ENCODE measurements at regions not wholly inside any gene's neighbourhood (a gene's known extent, or its start where the extent isn't known, plus 50 kb on each side); places are given as distances from the start of the nearest gene placed in this dataset.

- DNase-seq (ENCODE audit: low read depth in 2 of 2) = no peak
Observed at GRCh38 chr12:46131732-46132469, 136.9 kb downstream of the SLC38A1 start.

DNA sequence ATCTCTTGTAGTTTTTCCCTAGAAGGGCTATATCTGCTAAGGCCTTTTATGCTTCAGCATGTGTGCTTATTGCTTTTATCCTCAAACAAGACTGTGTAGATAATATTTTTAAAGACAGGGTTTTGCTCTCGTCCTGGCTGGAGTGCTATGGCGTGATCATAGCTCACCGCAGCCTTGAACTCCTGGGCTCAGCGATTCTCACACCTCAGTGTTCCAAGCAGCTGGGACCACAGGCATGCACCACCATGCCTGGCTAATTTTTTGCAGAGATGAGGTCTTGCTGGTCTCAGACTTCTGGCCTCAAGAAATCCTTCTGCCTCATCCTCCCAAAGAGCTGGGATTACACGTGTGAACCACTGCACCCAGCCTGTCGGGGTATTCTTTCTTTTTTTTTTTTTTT, 137.3 kb upstream of the SCAF11 start:
- DNase-seq (ENCODE audit: low read depth in 2 of 2) = no peak

DNA sequence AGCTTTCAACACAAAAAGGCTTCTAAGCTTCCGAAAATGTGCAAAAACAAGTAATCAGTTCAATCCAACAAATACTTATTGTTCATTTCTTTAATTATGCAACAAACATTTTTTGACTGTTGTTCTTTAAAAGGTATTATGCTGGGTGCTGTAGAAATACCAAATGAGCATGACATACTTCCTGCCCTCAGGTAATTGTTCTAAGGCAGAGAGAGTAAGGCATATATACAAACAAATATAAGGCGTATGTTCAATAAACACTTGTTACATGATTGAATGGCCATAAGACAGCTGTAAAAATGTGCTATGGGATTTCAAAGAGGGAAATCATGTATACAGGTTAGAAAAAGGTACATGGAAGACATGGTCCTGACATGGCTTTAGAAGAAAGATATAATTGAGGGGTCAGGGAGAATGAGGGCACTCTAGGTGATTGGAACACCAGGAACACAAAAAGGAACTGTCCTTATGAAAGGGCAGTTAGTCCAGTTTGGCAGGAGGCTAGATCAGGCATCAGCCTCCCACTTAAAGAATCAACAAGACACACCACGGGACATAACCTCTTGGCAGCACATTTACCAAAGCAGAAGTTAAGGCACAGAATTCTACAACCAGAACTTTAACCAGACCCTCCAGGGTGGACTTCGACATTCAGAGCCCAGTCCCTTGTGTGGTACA, 135.8 kb upstream of the SCAF11 start:
- no peak for DNase-seq (ENCODE audit: low read depth in 2 of 2)

GRCh38 chr12:46124848-46125619, 134.7 kb upstream of the SCAF11 start:
- DNase-seq (ENCODE audit: low read depth in 2 of 2) = peak; percentile 16 to 24

DNA sequence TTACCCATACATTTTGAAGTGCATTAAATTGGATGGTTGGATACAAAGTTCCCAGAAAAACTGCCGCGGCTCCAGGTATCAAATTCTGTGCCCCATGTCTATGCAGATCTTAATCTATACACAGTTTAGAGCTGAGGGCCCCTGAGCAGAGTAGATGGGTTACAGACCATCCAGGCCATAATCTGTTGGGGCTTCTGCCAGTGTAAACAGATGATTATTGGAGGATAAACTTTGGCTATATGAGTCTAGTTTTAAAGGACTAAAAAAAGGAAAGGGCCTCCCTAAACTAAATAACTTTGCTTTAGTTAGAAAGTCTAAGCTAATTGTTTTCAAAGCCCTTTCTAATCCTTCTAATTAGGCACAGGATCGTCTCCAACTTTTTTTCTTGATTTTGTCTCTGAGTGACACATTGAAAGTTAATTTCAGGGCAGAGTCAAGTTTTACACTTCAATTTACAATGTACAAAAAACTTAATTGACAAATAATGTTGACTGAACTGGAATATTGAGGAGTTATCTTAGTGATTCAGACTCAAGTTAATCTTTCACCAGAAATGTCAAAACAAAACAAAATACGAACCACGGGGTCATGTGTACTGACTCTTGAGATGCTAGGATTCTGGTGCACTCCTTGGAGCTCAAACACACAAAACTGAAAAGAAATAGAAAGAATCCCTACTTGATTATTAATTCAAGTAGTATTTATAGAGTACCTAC, 133.9 kb upstream of the SCAF11 start:
- no peak for DNase-seq (ENCODE audit: low read depth in 2 of 2)

DNA sequence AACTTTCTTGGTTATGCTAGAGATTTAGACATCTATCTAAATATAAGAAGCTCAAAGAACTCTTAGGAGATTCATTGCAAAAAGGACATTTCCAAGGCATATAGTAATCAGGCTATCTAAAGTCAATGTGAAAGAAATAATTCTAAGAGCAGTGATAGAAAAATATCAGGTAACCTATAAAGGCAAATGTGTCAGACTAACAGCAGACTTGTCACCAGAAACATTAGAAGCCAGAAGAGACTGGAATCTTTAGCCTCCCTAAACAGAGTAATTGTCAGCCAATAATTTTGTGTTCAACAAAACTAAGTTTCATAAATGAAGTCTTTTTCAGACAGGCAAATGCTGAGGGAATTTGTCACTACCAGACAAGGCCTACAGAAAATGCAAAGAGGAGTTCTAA, 122.0 kb upstream of the SCAF11 start:
- no peak for DNase-seq (ENCODE audit: low read depth in 2 of 2)

DNA sequence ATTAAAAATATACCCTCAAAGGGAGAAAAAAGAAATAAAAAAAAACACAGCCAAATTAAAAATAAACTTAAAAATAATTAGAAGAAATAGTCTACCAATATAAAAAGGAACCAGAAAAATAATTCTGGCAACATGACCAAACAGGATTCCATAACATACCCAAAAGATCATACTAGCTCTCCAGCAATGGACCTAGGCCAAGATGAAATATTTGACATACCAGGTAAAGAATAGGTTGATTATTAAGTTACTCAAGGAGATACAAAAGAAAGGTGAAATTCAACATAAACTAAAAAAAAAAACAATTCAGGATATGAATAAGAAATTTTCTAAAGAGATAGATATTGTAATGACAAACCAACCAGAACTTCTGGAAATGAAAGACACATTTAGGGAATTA, 121.3 kb upstream of the SCAF11 start:
- no peak for DNase-seq (ENCODE audit: low read depth in 2 of 2)

- no peak for DNase-seq (ENCODE audit: low read depth in 2 of 2)
Observed at GRCh38 chr12:46110928-46111699, 120.7 kb upstream of the SCAF11 start.

DNA sequence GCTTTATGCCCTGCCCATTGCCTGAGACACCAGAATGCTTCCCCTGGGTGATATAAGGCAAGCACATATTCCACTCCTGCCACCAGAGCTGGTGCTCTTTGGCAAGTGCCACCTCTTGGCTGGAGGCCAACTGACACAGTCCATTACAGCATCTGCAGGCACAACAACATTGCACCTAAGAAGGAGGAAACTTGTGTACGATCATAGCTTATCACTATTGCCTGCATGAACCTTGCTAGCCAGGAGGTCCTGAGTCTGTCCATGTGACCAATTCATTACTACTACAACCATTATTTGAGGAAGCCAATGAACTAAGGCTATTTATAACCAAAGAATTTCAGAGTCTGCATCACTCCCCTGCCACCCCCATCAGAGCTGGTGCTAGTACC, 119.8 kb upstream of the SCAF11 start:
- DNase-seq (ENCODE audit: low read depth in 2 of 2) = no peak

DNA sequence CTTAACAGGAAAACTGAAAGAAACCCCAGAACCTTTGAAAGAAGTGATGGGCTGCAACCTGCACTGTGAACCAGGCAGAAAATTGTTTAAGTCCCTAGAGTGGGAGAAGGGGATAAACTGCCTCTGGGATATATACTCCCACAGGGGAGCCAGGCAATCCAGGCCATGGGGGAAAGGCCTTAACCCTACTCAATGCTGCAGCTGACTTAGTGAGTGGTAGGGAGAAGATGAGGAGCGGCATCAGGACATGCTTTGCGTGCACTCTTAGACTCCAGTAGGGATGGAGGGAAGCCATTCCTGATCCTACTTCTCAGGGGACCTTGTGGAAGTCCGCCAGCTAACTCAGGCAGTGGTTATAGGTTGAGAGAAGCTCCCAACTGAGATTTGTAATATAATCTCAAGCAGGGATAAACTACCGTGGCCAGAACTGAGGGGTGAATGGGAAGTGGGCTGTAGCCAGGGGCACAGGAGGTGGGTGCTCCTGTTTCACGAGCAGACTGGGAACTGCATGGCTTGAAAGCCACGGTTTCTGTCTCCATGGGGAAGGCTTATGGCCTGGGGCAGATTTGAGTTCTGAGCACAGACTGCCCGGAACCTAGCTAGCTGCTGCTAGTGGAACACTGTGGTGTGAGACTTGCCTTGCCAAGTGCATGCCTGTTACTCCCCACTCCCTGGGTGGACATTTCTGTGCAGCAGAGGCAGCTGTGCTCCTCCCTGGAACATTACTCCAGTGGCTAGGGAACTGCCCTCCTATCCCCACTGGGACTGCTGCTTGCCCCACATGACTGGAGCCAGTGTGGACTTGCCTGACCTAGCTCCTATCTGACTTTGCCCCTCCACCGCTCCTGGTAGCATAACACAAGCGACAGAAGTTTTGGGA, 119.2 kb upstream of the SCAF11 start:
- no peak for DNase-seq (ENCODE audit: low read depth in 2 of 2)

DNA sequence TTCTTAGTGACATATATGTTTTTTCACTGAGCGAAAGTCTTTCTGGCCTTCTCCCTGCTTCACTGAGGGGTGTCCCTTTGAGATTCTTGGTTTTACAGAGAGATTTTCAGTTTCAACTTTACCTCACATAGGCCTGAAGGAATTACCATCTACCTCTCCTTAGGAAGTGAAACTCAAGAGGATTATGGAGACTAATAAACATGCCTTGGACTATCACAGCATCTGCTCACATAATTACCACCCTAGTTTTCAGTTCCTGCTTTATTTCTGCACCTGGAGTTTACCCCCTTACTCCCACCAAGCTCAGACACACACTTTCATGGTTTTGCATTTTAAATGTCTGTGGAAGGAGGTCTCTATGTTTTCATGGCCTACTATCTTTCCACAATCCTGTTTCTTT, 118.3 kb upstream of the SCAF11 start:
- DNase-seq (ENCODE audit: low read depth in 2 of 2) = no peak

DNA sequence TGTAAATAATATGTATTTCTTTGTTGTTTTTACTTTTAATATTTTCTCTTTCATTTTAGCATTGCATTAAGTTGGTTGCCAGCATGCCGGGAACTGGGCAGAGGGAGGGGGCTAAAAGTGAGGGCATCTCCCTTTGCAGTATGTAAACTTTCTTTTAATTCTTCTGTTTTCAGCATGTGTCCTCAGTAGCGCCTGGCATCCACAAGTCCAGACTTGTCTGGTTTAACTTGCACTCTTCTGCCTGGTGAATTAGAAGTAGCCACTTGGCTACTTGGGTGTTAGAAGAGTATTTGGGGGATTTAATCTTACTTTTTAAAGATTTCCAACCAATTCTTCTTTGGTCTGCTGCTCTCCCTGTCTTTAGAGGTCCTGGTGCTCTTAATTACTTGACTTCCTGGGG, 117.2 kb upstream of the SCAF11 start:
- DNase-seq (ENCODE audit: low read depth in 2 of 2) = no peak

DNA sequence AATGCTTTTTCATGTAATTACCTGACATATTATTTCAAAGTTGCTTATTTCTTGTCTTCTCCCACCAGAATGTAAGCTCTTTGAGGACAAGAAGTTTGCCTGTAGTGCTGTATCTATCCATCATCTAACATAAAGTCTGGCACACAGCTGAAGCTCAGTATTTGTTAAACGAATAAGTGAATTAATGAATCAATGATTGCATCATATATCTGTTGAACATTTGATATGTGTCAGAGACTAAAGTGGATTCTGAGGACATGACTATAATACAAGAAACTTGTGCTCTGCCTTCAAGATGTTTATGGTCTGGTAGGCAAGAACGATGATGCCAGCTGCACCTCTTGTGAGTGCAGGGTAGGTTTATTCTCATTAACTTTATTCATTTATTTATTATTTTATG, 115.4 kb upstream of the SCAF11 start:
- DNase-seq (ENCODE audit: low read depth in 2 of 2) = no peak

GRCh38 chr12:46103559-46104383, 113.4 kb upstream of the SCAF11 start:
- DNase-seq (ENCODE audit: low read depth in 2 of 2) = no peak

- DNase-seq (ENCODE audit: low read depth in 2 of 2) = no peak
Observed at GRCh38 chr12:46101485-46101869, 111.1 kb upstream of the SCAF11 start.

- DNase-seq (ENCODE audit: low read depth in 2 of 2) = no peak
Observed at GRCh38 chr12:46100551-46101484, 110.4 kb upstream of the SCAF11 start.

DNA sequence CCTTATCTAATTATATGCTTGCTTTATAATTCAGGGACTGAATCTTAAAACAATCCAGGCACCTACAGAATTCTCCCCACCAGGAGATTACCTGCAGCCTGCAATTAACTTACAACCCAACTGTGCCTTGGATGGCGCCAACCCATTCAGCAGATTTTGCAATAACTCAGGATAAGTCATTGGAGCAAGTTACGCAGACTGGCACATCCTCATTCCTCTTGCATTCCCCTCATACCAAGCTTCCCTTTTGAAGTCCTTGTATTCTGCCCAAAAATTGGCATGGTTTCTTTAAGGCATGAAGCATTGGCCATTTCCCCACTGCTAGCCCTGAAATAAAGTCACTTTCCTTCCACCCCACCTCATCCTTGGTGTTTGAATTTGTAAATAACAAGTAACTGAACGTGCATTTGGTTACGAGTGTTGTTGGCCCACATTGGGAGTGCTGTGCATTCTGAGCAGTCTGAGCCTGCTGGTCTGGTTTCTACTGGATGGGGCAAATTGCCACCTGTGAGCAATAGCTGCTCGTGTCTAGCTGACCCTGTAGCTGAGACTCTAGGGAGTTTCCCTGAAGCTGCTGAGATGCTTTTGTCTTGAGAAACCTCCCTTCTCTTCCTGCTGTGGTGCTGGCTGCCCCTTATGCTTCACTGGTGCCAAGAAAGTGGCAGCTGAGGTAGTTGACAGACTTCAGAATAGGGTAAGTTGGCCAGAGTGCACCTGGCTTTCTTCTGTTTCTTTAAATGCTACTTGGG, 99.2 kb upstream of the SCAF11 start:
- no peak for DNase-seq (ENCODE audit: low read depth in 2 of 2)
